Heart right ventricle (tissue), 16 donors: ENCODE measurements at regions not wholly inside any gene's neighbourhood (a gene's known extent, or its start where the extent isn't known, plus 50 kb on each side); places are given as distances from the start of the nearest gene placed in this dataset.

ENCODE experiments used
- ATAC-seq, 8 donors: fragments of 200-7000 bp; cut with Tn5 transposase; one replicate each; pipeline ENCODE4 v1.9.1; 2020; ENCODE audit warnings: mild to moderate bottlenecking in 8 of 8, moderate library complexity in 8 of 8, moderate number of reproducible peaks in 1 of 8
- DNase-seq, 2 donors: peaks; one replicate each; pipeline ENCODE4 v3.0.0-alpha.2; 2020
- H3K27ac ChIP-seq, 10 donors: fragments of 200-600 bp; sonication (generic) in 2 of 10; one replicate each; pipeline versions ENCODE4 v1.5.0 to v1.8.0; 2020 to 2022; ENCODE audit warnings: mild to moderate bottlenecking in 3 of 10
- H3K27me3 ChIP-seq, 7 donors: fragments of 200-600 bp; one replicate each; pipeline ENCODE4 v1.8.0; 2021 to 2022; ENCODE audit warnings: mild to moderate bottlenecking in 2 of 7
- H3K36me3 ChIP-seq, 9 donors: fragments of 200-600 bp; sonication (generic) in 1 of 9; one replicate each; pipeline versions ENCODE4 v1.5.0 to v1.8.0; 2020 to 2022; ENCODE audit warnings: mild to moderate bottlenecking in 2 of 9
- H3K4me1 ChIP-seq, 9 donors: fragments of 200-600 bp; sonication (generic) in 1 of 9; one replicate each; pipeline versions ENCODE4 v1.5.0 to v1.8.0; 2020 to 2022; ENCODE audit warnings: mild to moderate bottlenecking in 4 of 9
- H3K4me3 ChIP-seq, 10 donors: fragments of 200-600 bp; sonication (generic) in 2 of 10; one replicate each; pipeline versions ENCODE4 v1.5.0 to v1.8.0; 2020 to 2022; ENCODE audit warnings: mild to moderate bottlenecking in 7 of 10, moderate library complexity in 2 of 10
- H3K9me3 ChIP-seq, 11 donors: fragments of 200-600 bp in 10 of 11; sonication (generic) in 2 of 11; one replicate each; pipeline versions ENCODE4 v1.5.0 to v1.8.0; 2013 to 2022; ENCODE audit warnings: mild to moderate bottlenecking in 2 of 11, control low read depth in 1 of 11, moderate library complexity in 1 of 11
- CTCF ChIP-seq, 9 donors: fragments of 200-600 bp; sonication (generic) in 2 of 9; IDR thresholded peaks; one replicate each; pipeline versions ENCODE4 v1.5.0 to v1.8.0; 2021 to 2022; ENCODE audit warnings: antibody characterized with exemption in 9 of 9, mild to moderate bottlenecking in 5 of 9, moderate library complexity in 1 of 9
- WGBS, 2 donors: extraction: QIAGEN DNeasy Blood & Tissue Kit; methylation state at CpG; one replicate each; pipeline ENCODE4 v1.1.7; 2013; ENCODE audit warnings: inconsistent platforms in 1 of 2; 5-methylcytosine and 5-hydroxymethylcytosine counted together
- intact Hi-C, 10 donors: fragments of 100-400 bp; cut with DNase I; formaldehyde crosslinking; loops; one replicate each; pipeline versions ENCODE4 v1.11.1 to v1.14.2; 2022
- donor health status: Arrhythmogenic right ventricular cardiomyopathy.
- donor health status: ischemic (EF 13 %, LVEDD 7.1; RV severe dilation, severe dysfunction).
- donor health status: healthy with polysubstance abuse.
- donor health status: DM: no; HTN: yes; CAD: no.
- donor health status: DM: no; HTN: no; CAD: no.
- donor health status: ischemic (EF 25% LVEDD 6.9; RV normal size, moderate dysfunction).
- donor health status: ischemic (EF 25% LVEDD 5.7; RV mildly dilated, moderate dysfunction).
- donor health status: healthy.
- donor health status: DM: yes; HTN: yes; CAD: no.
- donor health status: Ischemic cardiomyopathy.
- donor health status: ischemic (EF 35%, LVEDD 5.7; RV mildly dilated, moderate dysfunction).
- donor health status: nonischemic (EF 11% LVEDD 7.7; RV severe dilation, severe dysfunction).
- donor health status: DM: yes; HTN: yes; CAD: no.
- donor health status: PGD.
- donor health status: ischemic (EF 29% LVEDD 5.4; RV normal size, mild dysfunction).
- donor health status: nonischemic (EF 23%, LVEDD 6.1; RV moderate dilation, normal function).

- intact Hi-C loops = no loop called here
- Histone ChIP-seq H3K9me3 (no peaks in the 10 kb centered on the region), H3K4me3 (no peak overlapping the region), H3K27ac (no peak overlapping the region), H3K36me3 (no peaks in the 10 kb centered on the region), H3K4me1 (no peaks in the 10 kb centered on the region), H3K27me3 (no peaks in the 10 kb centered on the region)
- DNase-seq = no peak
- no peak for TF ChIP-seq CTCF (IDR thresholded peaks at IDR 0.05)
- ATAC-seq = peak in 1 of 8 donors; percentile 39
- WGBS, 2 donors = 68 to 76% methylated on average over 1 of the region's 1 CpG
These were observed 236.6 kb upstream of the PCDH18 start for GRCh38 chr4:137768881-137769280.

GRCh38 chr4:137768196-137768595 lies 235.9 kb upstream of the PCDH18 start:
- H3K27ac ChIP-seq = no peak overlapping the region
- no peaks in the 10 kb centered on the region for H3K4me1 ChIP-seq
- no peaks in the 10 kb centered on the region for H3K9me3 ChIP-seq
- H3K27me3 ChIP-seq = no peaks in the 10 kb centered on the region
- ATAC-seq (no peak), DNase-seq (no peak)
- no peak overlapping the region for H3K4me3 ChIP-seq
- 59% methylated on average over 1 of the region's 1 CpG for WGBS, 2 donors
- no peak for TF ChIP-seq CTCF (IDR thresholded peaks at IDR 0.05)
- no peaks in the 10 kb centered on the region for H3K36me3 ChIP-seq
- intact Hi-C loops = no loop called here

- H3K27ac ChIP-seq = no peak overlapping the region
- DNase-seq (no peak), ATAC-seq (no peak)
- no peaks in the 10 kb centered on the region for H3K9me3 ChIP-seq
- TF ChIP-seq CTCF (IDR thresholded peaks at IDR 0.05) = no peak
- no peaks in the 10 kb centered on the region for H3K36me3 ChIP-seq
- H3K4me3 ChIP-seq = no peak overlapping the region
- intact Hi-C loops = no loop called here
- H3K27me3 ChIP-seq = no peaks in the 10 kb centered on the region
- WGBS, 2 donors = 57 to 86% methylated on average over 3 of the region's 3 CpGs
- no peaks in the 10 kb centered on the region for H3K4me1 ChIP-seq
These were observed 230.3 kb upstream of the PCDH18 start for GRCh38 chr4:137762591-137762990.

GRCh38 chr4:137754652-137755471 lies 222.6 kb upstream of the PCDH18 start:
- intact Hi-C loops = no loop called here
- no peak for ATAC-seq
- H3K4me3 ChIP-seq = no peak overlapping the region

More at GRCh38 chr4:137754652-137755471, 222.6 kb upstream of the PCDH18 start:
- Histone ChIP-seq H3K27ac (no peak overlapping the region), H3K36me3 (no peaks in the 10 kb centered on the region), H3K9me3 (no peaks in the 10 kb centered on the region), H3K4me1 (no peaks in the 10 kb centered on the region), H3K27me3 (no peaks in the 10 kb centered on the region)
- WGBS, 2 donors = 38 to 42% methylated on average over 1 of the region's 1 CpG
- no peak for TF ChIP-seq CTCF (IDR thresholded peaks at IDR 0.05)
- no peak for DNase-seq
